Activated B cell treated with CpG ODN at 0.5 μM for 24 hours (primary cell): ENCODE measurements at regions not wholly inside any gene's neighbourhood (a gene's known extent, or its start where the extent isn't known, plus 50 kb on each side); places are given as distances from the start of the nearest gene placed in this dataset.

ENCODE experiments used
- ATAC-seq: fragments of 200-7000 bp; cut with Tn5 transposase; one replicate; pipeline ENCODE4 v1.10.0; 2021; ENCODE audit warnings: low read depth, mild to moderate bottlenecking, moderate library complexity
- CTCF ChIA-PET: fragments of 350-600 bp; sonication (Branson Sonifier 250); formaldehyde crosslinking; loops from one replicate; lab custom pipeline; 2021; ENCODE audit warnings: antibody characterized with exemption; lab: Charles Lee
- POLR2A ChIA-PET: fragments of 350-600 bp; sonication (Branson Sonifier 250); formaldehyde crosslinking; loops from one replicate; lab custom pipeline; 2021; ENCODE audit warnings: antibody characterized with exemption; lab: Charles Lee
- DNase-seq: peaks from one replicate; pipeline ENCODE4 v3.0.0; 2022
- H3K27ac Mint-ChIP-seq: one replicate; pipeline ENCODE4 v1.8.0; 2020; ENCODE audit warnings: mixed read lengths
- H3K27me3 Mint-ChIP-seq: one replicate; pipeline ENCODE4 v1.8.0; 2021; ENCODE audit warnings: mixed read lengths
- H3K36me3 Mint-ChIP-seq: one replicate; pipeline ENCODE4 v1.8.0; 2021; ENCODE audit warnings: low read depth, mixed read lengths
- H3K4me1 Mint-ChIP-seq: one replicate; pipeline ENCODE4 v1.8.0; 2021; ENCODE audit warnings: mixed read lengths
- H3K4me3 Mint-ChIP-seq: one replicate; pipeline ENCODE4 v1.8.0; 2020; ENCODE audit warnings: mild to moderate bottlenecking, mixed read lengths
- H3K9me3 Mint-ChIP-seq: one replicate; pipeline ENCODE4 v1.8.0; 2020; ENCODE audit warnings: mixed read lengths
- intact Hi-C: fragments of 100-400 bp; cut with micrococcal nuclease; formaldehyde crosslinking; loops from one replicate; pipeline ENCODE4 v1.15.1; 2024
- TF ChIP-seq, protein P1 (sequence below): fragments of 200-600 bp; IDR thresholded peaks from one replicate; pipeline ENCODE4 v1.8.0; 2022; ENCODE audit warnings: antibody characterized with exemption, mild to moderate bottlenecking

- ATAC-seq (no peak), DNase-seq (no peak)
- H3K36me3 Mint-ChIP-seq = no peaks in the 10 kb centered on the region
- TF ChIP-seq, protein P1, sequence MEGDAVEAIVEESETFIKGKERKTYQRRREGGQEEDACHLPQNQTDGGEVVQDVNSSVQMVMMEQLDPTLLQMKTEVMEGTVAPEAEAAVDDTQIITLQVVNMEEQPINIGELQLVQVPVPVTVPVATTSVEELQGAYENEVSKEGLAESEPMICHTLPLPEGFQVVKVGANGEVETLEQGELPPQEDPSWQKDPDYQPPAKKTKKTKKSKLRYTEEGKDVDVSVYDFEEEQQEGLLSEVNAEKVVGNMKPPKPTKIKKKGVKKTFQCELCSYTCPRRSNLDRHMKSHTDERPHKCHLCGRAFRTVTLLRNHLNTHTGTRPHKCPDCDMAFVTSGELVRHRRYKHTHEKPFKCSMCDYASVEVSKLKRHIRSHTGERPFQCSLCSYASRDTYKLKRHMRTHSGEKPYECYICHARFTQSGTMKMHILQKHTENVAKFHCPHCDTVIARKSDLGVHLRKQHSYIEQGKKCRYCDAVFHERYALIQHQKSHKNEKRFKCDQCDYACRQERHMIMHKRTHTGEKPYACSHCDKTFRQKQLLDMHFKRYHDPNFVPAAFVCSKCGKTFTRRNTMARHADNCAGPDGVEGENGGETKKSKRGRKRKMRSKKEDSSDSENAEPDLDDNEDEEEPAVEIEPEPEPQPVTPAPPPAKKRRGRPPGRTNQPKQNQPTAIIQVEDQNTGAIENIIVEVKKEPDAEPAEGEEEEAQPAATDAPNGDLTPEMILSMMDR = no peak
- ChIA-PET CTCF (no interaction called here), POLR2A (no interaction called here)
- no peaks in the 10 kb centered on the region for H3K4me1 Mint-ChIP-seq
- H3K9me3 Mint-ChIP-seq = peaks cover 8% of the 10 kb centered on the region
- H3K4me3 Mint-ChIP-seq = no peak overlapping the region
- intact Hi-C loops = no loop called here
- no peaks in the 10 kb centered on the region for H3K27me3 Mint-ChIP-seq
- no peak overlapping the region for H3K27ac Mint-ChIP-seq
These were observed 1463.7 kb downstream of the OTOL1 start for GRCh38 chr3:162960269-162960668.

DNA sequence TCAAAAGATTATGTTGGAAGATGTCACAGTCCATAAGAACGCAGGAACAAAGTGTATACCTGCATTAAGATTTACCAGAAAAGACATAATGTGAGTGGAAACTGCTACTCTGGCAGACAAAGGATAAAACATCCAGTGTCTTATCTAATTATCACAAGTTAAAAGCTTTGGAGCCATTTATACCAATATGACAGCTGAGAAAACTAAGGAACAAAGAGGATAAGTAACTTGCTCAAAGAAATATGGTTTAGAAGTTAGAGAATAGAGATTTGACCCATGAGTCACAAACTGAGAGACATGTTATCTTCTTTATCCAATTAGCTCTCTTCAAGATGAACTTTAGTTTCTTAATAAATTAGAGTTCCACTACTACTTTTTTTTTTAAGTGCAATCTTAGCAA is 1473.7 kb downstream of the OTOL1 start:
- Mint-ChIP-seq H3K4me1 (no peaks in the 10 kb centered on the region), H3K9me3 (peaks cover 20% of the 10 kb centered on the region), H3K36me3 (no peaks in the 10 kb centered on the region), H3K27ac (no peak overlapping the region), H3K4me3 (no peak overlapping the region), H3K27me3 (no peaks in the 10 kb centered on the region)
- ATAC-seq (no peak), DNase-seq (no peak)
- intact Hi-C loops = no loop called here
- POLR2A ChIA-PET = no interaction called here
- CTCF ChIA-PET = no interaction called here
- TF ChIP-seq, protein P1 = no peak

DNA sequence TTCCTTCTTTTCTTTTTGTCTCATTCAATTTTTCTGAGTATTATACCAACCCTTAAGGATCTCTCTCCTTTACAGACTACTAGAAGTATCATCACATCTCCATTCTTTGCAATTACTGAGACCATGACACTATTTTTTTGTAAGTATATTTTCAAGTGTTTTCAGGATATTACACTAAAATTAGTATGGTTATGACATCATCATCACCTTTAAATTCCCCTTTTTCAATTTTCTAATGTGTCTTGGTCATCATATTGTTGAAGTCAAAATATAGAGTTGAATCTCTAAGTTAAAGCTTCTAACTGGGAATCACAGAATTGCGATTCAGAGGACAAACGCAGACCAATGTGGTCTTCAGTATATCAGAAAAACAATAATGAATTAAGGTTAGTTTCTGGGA is 1475.1 kb downstream of the OTOL1 start:
- ChIA-PET POLR2A (no interaction called here), CTCF (no interaction called here)
- DNase-seq (no peak), ATAC-seq (no peak)
- TF ChIP-seq, protein P1 = no peak
- no peaks in the 10 kb centered on the region for H3K27me3 Mint-ChIP-seq
- no peaks in the 10 kb centered on the region for H3K4me1 Mint-ChIP-seq
- H3K36me3 Mint-ChIP-seq = no peaks in the 10 kb centered on the region
- no peak overlapping the region for H3K27ac Mint-ChIP-seq
- no peak overlapping the region for H3K4me3 Mint-ChIP-seq
- H3K9me3 Mint-ChIP-seq = peaks cover 11% of the 10 kb centered on the region
- intact Hi-C loops = no loop called here

- no peak for DNase-seq
- CTCF ChIA-PET = no interaction called here
- intact Hi-C loops = no loop called here
- H3K27me3 Mint-ChIP-seq = no peaks in the 10 kb centered on the region
- no peak for ATAC-seq
- no peaks in the 10 kb centered on the region for H3K36me3 Mint-ChIP-seq
- no peak overlapping the region for H3K4me3 Mint-ChIP-seq
- H3K9me3 Mint-ChIP-seq = peaks cover 4% of the 10 kb centered on the region
- POLR2A ChIA-PET = no interaction called here
- no peaks in the 10 kb centered on the region for H3K4me1 Mint-ChIP-seq
- TF ChIP-seq, protein P1 = no peak
- H3K27ac Mint-ChIP-seq = no peak overlapping the region
These were observed 1476.9 kb downstream of the OTOL1 start for GRCh38 chr3:162973428-162973917.

GRCh38 chr3:162978136-162978535 is 1481.5 kb downstream of the OTOL1 start:
- no peak for ATAC-seq

More at GRCh38 chr3:162978136-162978535, 1481.5 kb downstream of the OTOL1 start:
- Mint-ChIP-seq H3K9me3 (peaks cover 5% of the 10 kb centered on the region), H3K27ac (no peak overlapping the region), H3K36me3 (no peaks in the 10 kb centered on the region), H3K4me3 (no peak overlapping the region), H3K27me3 (no peaks in the 10 kb centered on the region), H3K4me1 (no peaks in the 10 kb centered on the region)
- intact Hi-C loops = no loop called here
- TF ChIP-seq, protein P1 = no peak
- no peak for DNase-seq
- ChIA-PET POLR2A (no interaction called here), CTCF (no interaction called here)
